ENCODE measurements at regions not wholly inside any gene's neighbourhood (a gene's known extent, or its start where the extent isn't known, plus 50 kb on each side); places are given as distances from the start of the nearest gene placed in this dataset.
A peak's percentile ranks its signal among the peaks of the same experiment; 100 is the strongest.
"Not testable (repeated sequence)": the region's sequence is repeated elsewhere in the genome, so short reads cannot be mapped to it uniquely, and the experiment has no call there.

GRCh38 chr1:184854496-184855140 lies 100.0 kb upstream of the EDEM3 start:
- no peak for DNase-seq (ENCODE audit: low read depth)

- DNase-seq (ENCODE audit: low read depth): no peak
Measured at GRCh38 chr1:184854036-184854435, 99.4 kb upstream of the EDEM3 start.

- no peak for DNase-seq (ENCODE audit: low read depth)
Measured at GRCh38 chr1:184851822-184852746, 97.4 kb upstream of the EDEM3 start.

GRCh38 chr1:184843732-184844495 lies 89.3 kb upstream of the EDEM3 start:
- peak; percentile 30 for DNase-seq (ENCODE audit: low read depth)

GRCh38 chr1:184840596-184840995 lies 85.9 kb upstream of the EDEM3 start:
- no peak for DNase-seq (ENCODE audit: low read depth)

- no peak for DNase-seq (ENCODE audit: low read depth)
Measured at GRCh38 chr1:184838504-184838951, 83.9 kb upstream of the EDEM3 start.

- DNase-seq (ENCODE audit: low read depth): no peak
Measured at GRCh38 chr1:184836934-184837895, 82.6 kb upstream of the EDEM3 start.

- no peak for DNase-seq (ENCODE audit: low read depth)
Measured at GRCh38 chr1:184836141-184836540, 81.5 kb upstream of the EDEM3 start.

GRCh38 chr1:184833994-184834393 lies 79.3 kb upstream of the EDEM3 start:
- DNase-seq (ENCODE audit: low read depth): not testable (repeated sequence)

- DNase-seq (ENCODE audit: low read depth): no peak
Measured at GRCh38 chr1:184832517-184832916, 77.9 kb upstream of the EDEM3 start.

- DNase-seq (ENCODE audit: low read depth): not testable (repeated sequence)
Measured at GRCh38 chr1:184829496-184829895, 74.8 kb upstream of the EDEM3 start.

GRCh38 chr1:184828369-184828717 lies 73.7 kb upstream of the EDEM3 start:
- no peak for DNase-seq (ENCODE audit: low read depth)

- DNase-seq (ENCODE audit: low read depth): no peak
Measured at GRCh38 chr1:184827600-184828368, 73.1 kb upstream of the EDEM3 start.

- no peak for DNase-seq (ENCODE audit: low read depth)
Measured at GRCh38 chr1:184826001-184826400, 71.3 kb upstream of the EDEM3 start.

- no peak for DNase-seq (ENCODE audit: low read depth)
Measured at GRCh38 chr1:184825571-184825970, 70.9 kb upstream of the EDEM3 start.

GRCh38 chr1:184824691-184825323 lies 70.1 kb upstream of the EDEM3 start:
- DNase-seq (ENCODE audit: low read depth): no peak

- DNase-seq (ENCODE audit: low read depth): no peak
Measured at GRCh38 chr1:184823080-184823479, 68.4 kb upstream of the EDEM3 start.

GRCh38 chr1:184822267-184822666 lies 67.6 kb upstream of the EDEM3 start:
- DNase-seq (ENCODE audit: low read depth): no peak

GRCh38 chr1:184821658-184822057 lies 67.0 kb upstream of the EDEM3 start:
- DNase-seq (ENCODE audit: low read depth): no peak

GRCh38 chr1:184820956-184821355 lies 66.3 kb upstream of the EDEM3 start:
- no peak for DNase-seq (ENCODE audit: low read depth)
